Trophoblast cell (in vitro differentiated cells and primary cell): ENCODE measurements at regions not wholly inside any gene's neighbourhood (a gene's known extent, or its start where the extent isn't known, plus 50 kb on each side); places are given as distances from the start of the nearest gene placed in this dataset.

Source experiments
- DNase-seq, 2 donors: peaks; one replicate each; pipeline ENCODE4 v3.0.0-alpha.2; 2016
- H2AFZ ChIP-seq: 2 replicates; pipeline ENCODE4 v1.6.1; 2013; ENCODE audit warnings: low read length, moderate library complexity, mild to moderate bottlenecking; ENCODE audit not compliant: insufficient read depth, poor library complexity
- H2AK5ac ChIP-seq: 2 replicates; pipeline ENCODE4 v1.6.1; 2013; ENCODE audit warnings: mild to moderate bottlenecking, low read length
- H2BK120ac ChIP-seq: 2 replicates; pipeline ENCODE4 v1.6.1; 2013; ENCODE audit warnings: low read length, mild to moderate bottlenecking, moderate library complexity; ENCODE audit not compliant: insufficient read depth, poor library complexity
- H2BK12ac ChIP-seq: 2 replicates; pipeline ENCODE4 v1.6.1; 2013; ENCODE audit warnings: mild to moderate bottlenecking, low read length, moderate library complexity
- H2BK5ac ChIP-seq: 2 replicates; pipeline ENCODE4 v1.6.1; 2013; ENCODE audit warnings: low read length, low read depth, moderate library complexity, mild to moderate bottlenecking; ENCODE audit not compliant: poor library complexity
- H3K14ac ChIP-seq: 2 replicates; pipeline ENCODE4 v1.6.1; 2013; ENCODE audit warnings: mild to moderate bottlenecking, low read length
- H3K18ac ChIP-seq: 2 replicates; pipeline ENCODE4 v1.6.1; 2013; ENCODE audit warnings: mild to moderate bottlenecking, low read length
- H3K23ac ChIP-seq: 2 replicates; pipeline ENCODE4 v1.6.1; 2013; ENCODE audit warnings: low read length
- H3K27ac ChIP-seq: 2 replicates; pipeline ENCODE4 v1.5.1; 2013; ENCODE audit warnings: low read depth, mild to moderate bottlenecking, inconsistent platforms, low read length, moderate library complexity
- H3K27me3 ChIP-seq: 2 replicates; pipeline ENCODE4 v1.6.1; 2013; ENCODE audit warnings: inconsistent platforms, mild to moderate bottlenecking, low read length, moderate library complexity; ENCODE audit not compliant: insufficient read depth
- H3K36me3 ChIP-seq, 2 experiments: 1 replicate in 1 of 2; 2 replicates in 1 of 2; pipeline ENCODE4 v1.6.1; 2013; ENCODE audit warnings: low read length in 2 of 2, mild to moderate bottlenecking in 2 of 2, moderate library complexity in 1 of 2; ENCODE audit not compliant: insufficient read depth in 2 of 2, control insufficient read depth in 1 of 2
- H3K4ac ChIP-seq: 2 replicates; pipeline ENCODE4 v1.6.1; 2013; ENCODE audit warnings: low read depth, mild to moderate bottlenecking, low read length, moderate library complexity
- H3K4me1 ChIP-seq, 2 experiments: 1 replicate in 1 of 2; 2 replicates in 1 of 2; pipeline ENCODE4 v1.6.1; 2013; ENCODE audit warnings: low read length in 2 of 2, mild to moderate bottlenecking in 2 of 2, moderate library complexity in 1 of 2; ENCODE audit not compliant: insufficient read depth in 2 of 2, control insufficient read depth in 1 of 2
- H3K4me2 ChIP-seq: 2 replicates; pipeline ENCODE4 v1.6.1; 2013; ENCODE audit warnings: inconsistent platforms, mild to moderate bottlenecking, low read length, moderate library complexity
- H3K4me3 ChIP-seq: 2 replicates; pipeline ENCODE4 v1.5.1; 2013; ENCODE audit warnings: mild to moderate bottlenecking, low read depth, low read length, inconsistent platforms
- H3K79me1 ChIP-seq: one replicate; pipeline ENCODE4 v1.6.1; 2013; ENCODE audit warnings: low read length
- H3K79me2 ChIP-seq: 2 replicates; pipeline ENCODE4 v1.6.1; 2013; ENCODE audit warnings: low read length, mild to moderate bottlenecking; ENCODE audit not compliant: control insufficient read depth, insufficient read depth, poor library complexity
- H3K9ac ChIP-seq: 2 replicates; pipeline ENCODE4 v1.6.1; 2013; ENCODE audit warnings: mild to moderate bottlenecking, low read length
- H3K9me3 ChIP-seq: 2 replicates; pipeline ENCODE4 v1.6.1; 2013; ENCODE audit warnings: low read depth, mild to moderate bottlenecking, control low read depth, inconsistent platforms, low read length; ENCODE audit not compliant: insufficient read depth
- H4K12ac ChIP-seq: 2 replicates; pipeline ENCODE4 v1.6.1; 2013; ENCODE audit warnings: low read depth, mild to moderate bottlenecking, low read length, moderate library complexity
- H4K8ac ChIP-seq: 2 replicates; pipeline ENCODE4 v1.6.1; 2013; ENCODE audit warnings: low read depth, mild to moderate bottlenecking, low read length, moderate library complexity
- H4K91ac ChIP-seq: one replicate; pipeline ENCODE4 v1.6.1; 2013; ENCODE audit warnings: low read depth, mild to moderate bottlenecking, low read length, moderate library complexity
- WGBS: extraction: QIAGEN DNeasy Blood & Tissue Kit; methylation state at CpG from one replicate; pipeline ENCODE4 v1.1.7; 2013; ENCODE audit warnings: missing lambda C conversion rate; ENCODE audit not compliant: insufficient read length, insufficient coverage; ENCODE audit errors: extremely low coverage; 5-methylcytosine and 5-hydroxymethylcytosine counted together

- H3K4ac ChIP-seq, result no peak overlapping the region
- H4K12ac ChIP-seq, result no peak overlapping the region
- H3K18ac ChIP-seq, result no peak overlapping the region
- no peaks in the 10 kb centered on the region for H3K79me2 ChIP-seq
- no peak overlapping the region for H3K9ac ChIP-seq
- no peaks in the 10 kb centered on the region for H3K36me3 ChIP-seq
- no peaks in the 10 kb centered on the region for H3K27me3 ChIP-seq
- no peak overlapping the region for H2AFZ ChIP-seq
- H3K23ac ChIP-seq, result no peak overlapping the region
- no peaks in the 10 kb centered on the region for H3K9me3 ChIP-seq
- H3K4me1 ChIP-seq, result no peaks in the 10 kb centered on the region
- H3K79me1 ChIP-seq, result no peaks in the 10 kb centered on the region
- DNase-seq, result no peak
- H2BK5ac ChIP-seq, result no peak overlapping the region
- H2BK12ac ChIP-seq, result no peak overlapping the region
- H2AK5ac ChIP-seq, result no peak overlapping the region
- no peak overlapping the region for H3K14ac ChIP-seq
- no peak overlapping the region for H3K4me2 ChIP-seq
- no peak overlapping the region for H4K91ac ChIP-seq
- H2BK120ac ChIP-seq, result no peak overlapping the region
- no CpG with 5 or more reads among the region's 1 CpG for WGBS
- no peak overlapping the region for H4K8ac ChIP-seq
- H3K4me3 ChIP-seq, result no peak overlapping the region
- no peak overlapping the region for H3K27ac ChIP-seq
These were observed 999.9 kb upstream of the CELF4 start for GRCh38 chr18:38565513-38565912.

GRCh38 chr18:38563396-38563980 is 997.9 kb upstream of the CELF4 start:
- no peaks in the 10 kb centered on the region for H3K27me3 ChIP-seq
- no peaks in the 10 kb centered on the region for H3K79me2 ChIP-seq
- no peaks in the 10 kb centered on the region for H3K36me3 ChIP-seq
- no peak for DNase-seq
- H2BK120ac ChIP-seq, result no peak overlapping the region
- H3K9me3 ChIP-seq, result no peaks in the 10 kb centered on the region
- H2BK12ac ChIP-seq, result no peak overlapping the region
- no peak overlapping the region for H3K9ac ChIP-seq
- no peak overlapping the region for H4K91ac ChIP-seq
- no peak overlapping the region for H3K23ac ChIP-seq
- H4K8ac ChIP-seq, result no peak overlapping the region
- no peak overlapping the region for H3K4ac ChIP-seq
- no CpG with 5 or more reads among the region's 2 CpGs for WGBS
- no peak overlapping the region for H3K27ac ChIP-seq
- H3K79me1 ChIP-seq, result no peaks in the 10 kb centered on the region
- no peak overlapping the region for H3K14ac ChIP-seq
- H4K12ac ChIP-seq, result no peak overlapping the region
- H3K4me2 ChIP-seq, result no peak overlapping the region
- H2AK5ac ChIP-seq, result no peak overlapping the region
- H3K18ac ChIP-seq, result no peak overlapping the region
- no peak overlapping the region for H2BK5ac ChIP-seq
- no peak overlapping the region for H3K4me3 ChIP-seq
- no peaks in the 10 kb centered on the region for H3K4me1 ChIP-seq
- no peak overlapping the region for H2AFZ ChIP-seq

GRCh38 chr18:38557006-38557405 is 991.4 kb upstream of the CELF4 start:
- H3K14ac ChIP-seq, result no peak overlapping the region
- H4K91ac ChIP-seq, result no peak overlapping the region
- no peak for DNase-seq
- H3K4me1 ChIP-seq, result peaks cover 0 to under 1% of the 10 kb centered on the region in 2 experiments
- H3K9ac ChIP-seq, result no peak overlapping the region
- no CpG with 5 or more reads among the region's 5 CpGs for WGBS
- no peak overlapping the region for H3K4me2 ChIP-seq
- no peaks in the 10 kb centered on the region for H3K9me3 ChIP-seq
- no peak overlapping the region for H4K8ac ChIP-seq
- H3K36me3 ChIP-seq, result no peaks in the 10 kb centered on the region
- no peak overlapping the region for H4K12ac ChIP-seq
- no peak overlapping the region for H3K4ac ChIP-seq
- H2BK5ac ChIP-seq, result no peak overlapping the region
- H2BK12ac ChIP-seq, result no peak overlapping the region
- H3K27ac ChIP-seq, result no peak overlapping the region
- H2BK120ac ChIP-seq, result no peak overlapping the region
- no peak overlapping the region for H3K4me3 ChIP-seq
- H2AFZ ChIP-seq, result no peak overlapping the region
- no peaks in the 10 kb centered on the region for H3K79me1 ChIP-seq
- H3K79me2 ChIP-seq, result no peaks in the 10 kb centered on the region
- no peak overlapping the region for H3K23ac ChIP-seq
- no peak overlapping the region for H2AK5ac ChIP-seq
- no peak overlapping the region for H3K18ac ChIP-seq
- no peaks in the 10 kb centered on the region for H3K27me3 ChIP-seq

GRCh38 chr18:38552732-38553321 is 987.2 kb upstream of the CELF4 start:
- H3K18ac ChIP-seq, result no peak overlapping the region
- H2BK120ac ChIP-seq, result no peak overlapping the region
- no peak overlapping the region for H2AK5ac ChIP-seq
- no peak overlapping the region for H2AFZ ChIP-seq
- H3K4ac ChIP-seq, result no peak overlapping the region
- H3K79me1 ChIP-seq, result no peaks in the 10 kb centered on the region
- no peaks in the 10 kb centered on the region for H3K36me3 ChIP-seq
- H3K23ac ChIP-seq, result no peak overlapping the region
- no peak overlapping the region for H2BK5ac ChIP-seq
- no peak for DNase-seq
- no CpG with 5 or more reads among the region's 2 CpGs for WGBS
- H4K8ac ChIP-seq, result no peak overlapping the region
- no peak overlapping the region for H3K4me3 ChIP-seq
- H3K4me2 ChIP-seq, result no peak overlapping the region
- no peak overlapping the region for H3K9ac ChIP-seq
- H4K91ac ChIP-seq, result no peak overlapping the region
- H3K27me3 ChIP-seq, result no peaks in the 10 kb centered on the region
- H3K14ac ChIP-seq, result no peak overlapping the region
- H3K27ac ChIP-seq, result no peak overlapping the region
- no peaks in the 10 kb centered on the region for H3K9me3 ChIP-seq
- H4K12ac ChIP-seq, result no peak overlapping the region
- H3K79me2 ChIP-seq, result no peaks in the 10 kb centered on the region
- no peak overlapping the region for H2BK12ac ChIP-seq
- peaks cover 0 to 4% of the 10 kb centered on the region in 2 experiments for H3K4me1 ChIP-seq
